SK-N-MC (cell line): ENCODE measurements at regions not wholly inside any gene's neighbourhood (a gene's known extent, or its start where the extent isn't known, plus 50 kb on each side); places are given as distances from the start of the nearest gene placed in this dataset.

Experiments used
- EZH2 ChIP-seq: fragments of 200-600 bp; sonication (generic); IDR thresholded peaks from one replicate; pipeline ENCODE4 v1.6.1; 2017; ENCODE audit warnings: antibody characterized with exemption
- POLR2AphosphoS5 ChIP-seq: IDR thresholded peaks from 2 replicates; pipeline ENCODE4 v1.6.1; 2012; ENCODE audit warnings: mild to moderate bottlenecking, low read depth, low read length, borderline replicate concordance

DNA sequence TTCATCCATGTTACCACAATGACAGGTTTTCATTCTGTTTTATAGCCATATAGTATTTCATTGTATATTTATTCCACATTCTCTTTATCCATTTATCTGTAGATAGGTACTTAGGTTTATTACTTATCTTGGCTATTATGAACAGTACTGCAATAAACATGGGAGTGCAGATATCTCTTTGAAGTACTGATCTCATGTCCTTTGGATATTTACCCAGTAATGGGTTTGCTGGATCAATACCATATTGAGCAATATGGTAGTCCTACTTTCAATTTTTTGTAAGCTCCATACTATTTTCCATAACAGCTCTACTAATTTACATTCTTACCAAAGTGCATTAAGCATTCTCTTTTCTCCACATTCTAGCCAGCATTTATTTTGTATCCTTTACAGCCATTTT lies 235.8 kb upstream of the ALG10 start:
- TF ChIP-seq EZH2 (no peak), POLR2AphosphoS5 (no peak)
